ENCODE measurements at regions not wholly inside any gene's neighbourhood (a gene's known extent, or its start where the extent isn't known, plus 50 kb on each side); places are given as distances from the start of the nearest gene placed in this dataset.

- TF ChIP-seq CTCF (IDR thresholded peaks at IDR 0.05): no peak
- TF ChIP-seq EP300 (IDR thresholded peaks at IDR 0.05): no peak
Observed at GRCh38 chr15:96126859-96127258, 203.6 kb upstream of the NR2F2 start.

All from suprapubic skin (tissue), 3 donors.